ENCODE measurements at regions not wholly inside any gene's neighbourhood (a gene's known extent, or its start where the extent isn't known, plus 50 kb on each side); places are given as distances from the start of the nearest gene placed in this dataset.

DNA sequence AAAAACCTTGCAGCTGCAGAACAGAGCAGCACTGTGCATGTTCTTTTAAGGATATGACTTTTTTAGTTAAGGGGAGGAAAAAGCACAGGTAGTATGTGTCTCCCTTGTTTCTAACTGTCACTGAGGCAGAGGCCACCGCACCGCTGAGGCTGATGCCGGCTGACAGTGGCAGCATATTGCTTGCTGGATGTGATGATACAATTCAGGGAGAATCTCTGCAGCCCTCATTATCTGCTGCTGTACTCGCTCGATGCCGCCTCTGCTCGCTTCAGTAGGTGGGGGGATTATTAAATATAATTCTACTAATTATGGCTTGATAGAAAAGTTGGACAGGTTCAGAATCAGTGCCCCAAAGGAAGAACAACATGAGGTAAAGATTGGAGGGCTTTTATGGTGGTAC is 378.8 kb upstream of the NOCT start:
- DNase-seq (ENCODE audit: low spot score in 2 of 2), result no peak
- H3K4me3 ChIP-seq (ENCODE audit: low read depth, poor library complexity, severe bottlenecking), result no peak overlapping the region
- WGBS, 2 donors, result 75 to 88% methylated on average over 7 of the region's 7 CpGs
- intact Hi-C loops (cut with DNase I; ENCODE audit: low total_unique reads), result no loop called here
- TF ChIP-seq, protein P1, sequence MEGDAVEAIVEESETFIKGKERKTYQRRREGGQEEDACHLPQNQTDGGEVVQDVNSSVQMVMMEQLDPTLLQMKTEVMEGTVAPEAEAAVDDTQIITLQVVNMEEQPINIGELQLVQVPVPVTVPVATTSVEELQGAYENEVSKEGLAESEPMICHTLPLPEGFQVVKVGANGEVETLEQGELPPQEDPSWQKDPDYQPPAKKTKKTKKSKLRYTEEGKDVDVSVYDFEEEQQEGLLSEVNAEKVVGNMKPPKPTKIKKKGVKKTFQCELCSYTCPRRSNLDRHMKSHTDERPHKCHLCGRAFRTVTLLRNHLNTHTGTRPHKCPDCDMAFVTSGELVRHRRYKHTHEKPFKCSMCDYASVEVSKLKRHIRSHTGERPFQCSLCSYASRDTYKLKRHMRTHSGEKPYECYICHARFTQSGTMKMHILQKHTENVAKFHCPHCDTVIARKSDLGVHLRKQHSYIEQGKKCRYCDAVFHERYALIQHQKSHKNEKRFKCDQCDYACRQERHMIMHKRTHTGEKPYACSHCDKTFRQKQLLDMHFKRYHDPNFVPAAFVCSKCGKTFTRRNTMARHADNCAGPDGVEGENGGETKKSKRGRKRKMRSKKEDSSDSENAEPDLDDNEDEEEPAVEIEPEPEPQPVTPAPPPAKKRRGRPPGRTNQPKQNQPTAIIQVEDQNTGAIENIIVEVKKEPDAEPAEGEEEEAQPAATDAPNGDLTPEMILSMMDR (IDR thresholded peaks at IDR 0.05), result no peak
- TF ChIP-seq POLR2A (IDR thresholded peaks at IDR 0.05), result no peak

DNA sequence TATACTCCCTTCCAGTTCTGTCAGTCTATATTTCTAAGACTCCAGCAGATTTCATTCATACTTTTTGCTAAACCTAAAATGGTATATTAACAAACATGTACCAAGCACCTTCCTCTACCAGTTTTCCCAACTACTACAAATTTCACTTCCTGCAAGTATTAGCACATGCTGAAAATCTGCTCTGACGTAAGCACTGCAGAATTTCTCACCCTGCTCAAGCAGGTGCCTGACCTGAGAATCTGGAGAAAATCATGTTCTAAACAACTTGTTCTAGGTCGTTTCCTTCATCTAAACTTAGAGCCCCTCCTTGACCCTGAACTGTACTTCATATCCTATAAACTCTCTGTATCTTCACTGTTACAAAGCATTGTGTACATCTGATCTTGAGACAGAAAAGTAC is 380.7 kb upstream of the NOCT start:
- TF ChIP-seq, protein P1 (IDR thresholded peaks at IDR 0.05), result no peak
- no peak for TF ChIP-seq POLR2A (IDR thresholded peaks at IDR 0.05)
- H3K4me3 ChIP-seq (ENCODE audit: low read depth, poor library complexity, severe bottlenecking), result no peak overlapping the region
- intact Hi-C loops (cut with DNase I; ENCODE audit: low total_unique reads), result no loop called here
- no peak for DNase-seq (ENCODE audit: low spot score in 2 of 2)
- WGBS, 2 donors, result 64 to 68% methylated on average over 2 of the region's 2 CpGs

DNA sequence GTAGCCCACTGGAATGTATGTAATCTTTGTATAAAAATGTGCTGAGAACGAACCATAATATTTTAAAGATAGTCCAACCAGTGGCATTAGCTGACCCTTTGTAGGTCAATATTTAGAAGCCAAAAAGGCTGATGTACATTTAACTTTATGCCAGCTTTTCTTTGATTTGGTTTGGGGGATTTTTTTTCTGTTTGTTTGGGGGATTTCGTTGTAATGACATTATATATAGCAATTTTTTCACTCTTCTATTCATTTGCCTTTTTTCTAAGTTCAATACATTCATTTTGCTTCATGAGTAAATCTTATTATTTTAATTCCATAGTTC is 382.0 kb upstream of the NOCT start:
- intact Hi-C loops (cut with DNase I; ENCODE audit: low total_unique reads), result no loop called here
- TF ChIP-seq, protein P1 (IDR thresholded peaks at IDR 0.05), result no peak
- TF ChIP-seq POLR2A (IDR thresholded peaks at IDR 0.05), result no peak
- H3K4me3 ChIP-seq (ENCODE audit: low read depth, poor library complexity, severe bottlenecking), result no peak overlapping the region
- no peak for DNase-seq (ENCODE audit: low spot score in 2 of 2)
- WGBS, 2 donors, result 78 to 82% methylated on average over 2 of the region's 2 CpGs

DNA sequence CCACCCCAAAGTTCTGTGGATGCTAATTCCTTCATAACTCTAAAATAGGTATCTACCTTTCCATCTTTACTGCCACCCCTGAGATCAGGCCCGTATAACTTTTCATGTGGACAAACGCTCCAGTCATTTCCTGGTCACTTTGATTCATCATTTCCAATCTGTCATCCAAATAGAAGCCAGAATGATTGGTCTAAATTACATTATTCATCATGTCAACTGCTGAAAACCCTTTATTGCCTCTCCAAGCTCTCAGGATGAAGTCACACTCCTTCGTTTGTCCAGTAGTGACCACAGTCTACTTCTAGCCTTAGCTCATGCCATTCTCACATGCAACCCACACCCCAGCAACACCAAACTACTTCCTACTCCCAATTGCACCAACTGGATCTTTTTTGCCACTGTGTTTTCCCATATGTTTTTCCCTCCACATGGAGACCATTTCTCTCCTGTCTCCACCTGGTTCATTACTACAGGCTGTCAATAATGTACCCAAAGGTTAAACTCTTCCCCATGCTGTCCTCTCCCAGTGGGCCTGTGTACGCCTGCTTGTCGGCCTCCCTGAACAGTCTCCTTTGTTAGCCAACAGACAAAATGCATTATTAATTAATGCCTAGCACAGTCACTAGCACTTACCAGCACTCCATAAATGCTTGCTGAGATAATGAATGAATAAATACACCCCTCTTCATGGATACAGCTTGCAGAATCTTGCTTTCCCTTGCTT is 382.6 kb upstream of the NOCT start:
- intact Hi-C loops (cut with DNase I; ENCODE audit: low total_unique reads), result no loop called here
- DNase-seq (ENCODE audit: low spot score in 2 of 2), result no peak
- no peak overlapping the region for H3K4me3 ChIP-seq (ENCODE audit: low read depth, poor library complexity, severe bottlenecking)
- 86 to 87% methylated on average over 5 of the region's 5 CpGs for WGBS, 2 donors
- TF ChIP-seq POLR2A (IDR thresholded peaks at IDR 0.05), result no peak
- TF ChIP-seq, protein P1 (IDR thresholded peaks at IDR 0.05), result no peak

DNA sequence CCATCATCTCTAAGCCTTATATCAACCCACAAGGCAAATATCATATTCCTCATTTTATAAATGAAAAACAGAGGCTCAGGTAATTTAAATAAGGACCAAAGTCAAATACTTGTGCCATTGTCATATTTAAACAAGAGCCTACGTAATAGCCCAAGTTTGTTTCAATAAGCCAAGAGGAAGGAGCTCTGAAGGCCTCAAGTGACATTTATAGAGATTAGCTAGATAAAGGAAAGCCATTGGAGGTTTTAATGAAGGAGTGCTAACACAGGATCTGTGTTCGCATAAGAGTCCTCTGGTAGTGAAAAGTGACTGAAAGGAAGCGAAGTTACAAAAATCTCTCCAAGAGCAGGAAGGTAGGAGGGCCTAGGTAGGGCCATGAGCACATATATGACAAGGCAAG is 384.9 kb upstream of the NOCT start:
- intact Hi-C loops (cut with DNase I; ENCODE audit: low total_unique reads), result no loop called here
- no peak for TF ChIP-seq POLR2A (IDR thresholded peaks at IDR 0.05)
- TF ChIP-seq, protein P1 (IDR thresholded peaks at IDR 0.05), result no peak
- H3K4me3 ChIP-seq (ENCODE audit: low read depth, poor library complexity, severe bottlenecking), result no peak overlapping the region
- no peak for DNase-seq (ENCODE audit: low spot score in 2 of 2)
- WGBS, 2 donors, result 91 to 93% methylated on average over 3 of the region's 3 CpGs

DNA sequence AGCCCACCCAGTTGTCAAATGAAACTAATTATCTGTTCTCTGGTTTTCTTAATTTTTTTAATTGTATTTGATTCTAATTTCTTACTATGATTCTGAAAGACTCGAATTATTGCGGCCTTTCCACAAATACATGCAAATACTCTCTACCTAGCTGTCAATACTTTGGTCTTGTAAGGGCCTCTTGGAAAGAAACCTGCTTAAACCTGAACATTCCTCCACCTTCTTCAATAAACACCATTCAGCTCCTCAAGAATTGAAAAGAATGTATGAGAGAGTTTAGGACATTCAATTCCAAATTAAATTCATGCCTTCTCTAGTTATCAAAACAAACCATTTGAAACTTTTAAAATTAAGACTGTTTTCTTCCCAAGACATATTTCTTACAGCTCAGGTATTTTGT is 385.9 kb upstream of the NOCT start:
- no peak for TF ChIP-seq POLR2A (IDR thresholded peaks at IDR 0.05)
- TF ChIP-seq, protein P1 (IDR thresholded peaks at IDR 0.05), result no peak
- intact Hi-C loops (cut with DNase I; ENCODE audit: low total_unique reads), result no loop called here
- 84 to 91% methylated on average over 2 of the region's 2 CpGs for WGBS, 2 donors
- no peak for DNase-seq (ENCODE audit: low spot score in 2 of 2)
- H3K4me3 ChIP-seq (ENCODE audit: low read depth, poor library complexity, severe bottlenecking), result no peak overlapping the region

All from lower leg skin (tissue), 4 donors.